ENCODE measurements at regions not wholly inside any gene's neighbourhood (a gene's known extent, or its start where the extent isn't known, plus 50 kb on each side); places are given as distances from the start of the nearest gene placed in this dataset.
"Not testable (repeated sequence)": the region's sequence is repeated elsewhere in the genome, so short reads cannot be mapped to it uniquely, and the experiment has no call there.

GRCh38 chr12:97666263-97666662 is 203.7 kb downstream of the RMST start:
- Histone ChIP-seq H3K27me3 (ENCODE audit: insufficient read depth, low read length) (no peaks in the 10 kb centered on the region), H3K9me3 (ENCODE audit: low read depth, low read length) (no peaks in the 10 kb centered on the region), H3K4me3 (ENCODE audit: low read length) (no peak overlapping the region), H3K4me1 (ENCODE audit: insufficient read depth, low read length) (no peaks in the 10 kb centered on the region)

DNA sequence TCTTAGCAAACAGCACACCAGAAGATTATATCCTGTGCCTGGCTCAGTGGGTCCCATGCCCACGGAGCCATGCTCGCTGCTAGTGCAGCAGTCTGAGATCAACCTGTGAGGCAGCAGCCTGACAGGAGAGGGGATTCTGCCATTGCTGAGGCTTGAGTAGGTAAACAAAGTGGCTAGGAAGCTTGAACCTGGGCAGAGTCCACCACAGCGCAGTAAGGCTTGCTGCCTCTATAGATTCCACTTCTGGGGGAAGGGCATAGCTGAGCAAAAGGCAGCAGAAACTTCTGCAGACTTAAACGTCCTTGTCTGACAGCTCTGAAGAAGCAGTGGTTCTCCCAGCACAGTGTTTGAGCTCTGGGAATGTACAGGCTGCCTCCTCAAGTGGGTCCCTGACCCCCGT is 210.3 kb downstream of the RMST start:
- Histone ChIP-seq H3K4me1 (ENCODE audit: insufficient read depth, low read length) (no peaks in the 10 kb centered on the region), H3K9me3 (ENCODE audit: low read depth, low read length) (no peaks in the 10 kb centered on the region), H3K27me3 (ENCODE audit: insufficient read depth, low read length) (no peaks in the 10 kb centered on the region), H3K4me3 (ENCODE audit: low read length) (no peak overlapping the region)

DNA sequence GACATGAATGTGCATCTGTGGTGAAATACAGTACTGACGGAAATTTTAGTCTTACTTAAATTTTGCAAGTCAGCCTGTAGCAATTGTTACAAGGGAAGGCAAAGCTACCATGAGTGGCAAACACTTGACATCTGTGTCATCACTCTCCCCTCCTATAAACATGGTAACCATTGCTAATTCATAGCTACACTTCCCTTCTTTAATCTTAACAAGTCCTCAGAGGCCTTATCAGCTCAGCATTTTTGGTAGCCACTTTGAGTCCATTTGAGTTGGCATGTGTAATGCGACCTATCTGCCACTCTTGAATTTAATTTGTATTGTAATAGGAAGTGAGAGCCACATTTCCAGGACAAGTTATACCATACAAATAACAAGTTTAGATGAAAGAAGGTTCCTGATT is 218.1 kb downstream of the RMST start:
- Histone ChIP-seq H3K27me3 (ENCODE audit: insufficient read depth, low read length) (no peaks in the 10 kb centered on the region), H3K4me3 (ENCODE audit: low read length) (no peak overlapping the region), H3K4me1 (ENCODE audit: insufficient read depth, low read length) (no peaks in the 10 kb centered on the region), H3K9me3 (ENCODE audit: low read depth, low read length) (no peaks in the 10 kb centered on the region)

DNA sequence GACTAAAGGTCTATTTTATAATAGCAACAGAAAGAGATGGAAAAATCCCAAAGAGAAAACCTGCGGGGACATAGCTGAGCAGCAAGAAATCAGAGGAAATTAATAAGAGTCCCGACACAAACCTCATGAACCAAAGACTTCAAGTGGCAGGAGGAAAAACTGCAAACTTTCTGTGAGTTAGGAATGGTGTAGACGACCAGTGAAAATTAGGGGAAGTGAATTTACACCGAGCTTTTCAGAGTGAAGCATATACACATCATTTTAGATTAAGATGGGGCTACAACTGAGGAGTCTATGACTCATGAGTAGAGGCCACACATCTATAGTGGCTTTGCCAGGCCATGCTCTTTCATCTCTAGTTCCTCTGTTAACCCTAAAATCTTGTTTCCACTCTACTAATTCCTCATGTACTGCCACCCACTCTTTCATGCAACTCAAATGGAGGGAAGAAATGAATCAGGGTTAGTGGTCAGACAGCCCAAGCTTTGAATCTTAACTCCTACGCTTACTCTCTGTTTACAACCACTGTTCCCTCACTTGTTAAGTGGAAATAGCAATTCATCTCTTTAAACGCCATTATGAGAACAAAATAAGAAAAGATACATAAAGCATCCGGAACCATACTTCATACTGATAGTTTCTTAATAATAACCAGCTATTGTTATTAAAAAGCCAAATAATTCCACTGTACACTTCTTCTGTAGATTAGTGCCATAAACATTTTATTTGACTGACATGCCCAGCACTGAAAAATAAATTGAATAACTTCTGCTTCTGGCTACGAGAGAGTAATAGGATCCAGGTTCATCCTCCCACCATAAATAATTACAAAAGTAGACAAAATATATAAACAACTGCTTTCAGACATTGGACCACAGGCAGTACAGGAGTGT is 219.3 kb downstream of the RMST start:
- H3K4me3 ChIP-seq (ENCODE audit: low read length) = no peak overlapping the region
- H3K4me1 ChIP-seq (ENCODE audit: insufficient read depth, low read length) = no peaks in the 10 kb centered on the region
- H3K27me3 ChIP-seq (ENCODE audit: insufficient read depth, low read length) = no peaks in the 10 kb centered on the region
- no peaks in the 10 kb centered on the region for H3K9me3 ChIP-seq (ENCODE audit: low read depth, low read length)

- no peaks in the 10 kb centered on the region for H3K9me3 ChIP-seq (ENCODE audit: low read depth, low read length)
- no peaks in the 10 kb centered on the region for H3K27me3 ChIP-seq (ENCODE audit: insufficient read depth, low read length)
- H3K4me1 ChIP-seq (ENCODE audit: insufficient read depth, low read length) = no peaks in the 10 kb centered on the region
- no peak overlapping the region for H3K4me3 ChIP-seq (ENCODE audit: low read length)
Measured at GRCh38 chr12:97685360-97685759, 222.8 kb downstream of the RMST start.

GRCh38 chr12:97701901-97702300 is 239.3 kb downstream of the RMST start:
- H3K4me1 ChIP-seq (ENCODE audit: insufficient read depth, low read length) = no peaks in the 10 kb centered on the region
- H3K27me3 ChIP-seq (ENCODE audit: insufficient read depth, low read length) = no peaks in the 10 kb centered on the region
- no peak overlapping the region for H3K4me3 ChIP-seq (ENCODE audit: low read length)
- H3K9me3 ChIP-seq (ENCODE audit: low read depth, low read length) = no peaks in the 10 kb centered on the region

DNA sequence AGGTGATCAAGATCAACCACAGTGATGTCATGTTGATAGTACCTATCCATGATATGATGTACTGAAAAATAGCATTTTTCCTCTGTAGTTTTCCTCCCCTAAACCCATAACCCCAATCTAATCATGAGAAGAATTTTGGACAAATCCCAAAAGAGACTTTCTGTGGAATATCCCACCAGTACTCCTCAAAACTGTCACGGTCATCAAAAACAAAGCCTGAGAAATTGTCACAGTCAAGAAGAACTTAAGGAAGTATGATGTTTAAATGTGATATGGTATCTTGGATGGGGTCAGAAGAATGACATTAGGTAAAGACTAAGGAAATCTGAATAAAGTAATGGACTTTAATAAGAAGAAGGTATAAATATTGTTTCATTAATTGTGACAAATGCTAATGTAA is 248.8 kb downstream of the RMST start:
- Histone ChIP-seq H3K4me3 (ENCODE audit: low read length) (no peak overlapping the region), H3K9me3 (ENCODE audit: low read depth, low read length) (no peaks in the 10 kb centered on the region), H3K4me1 (ENCODE audit: insufficient read depth, low read length) (no peaks in the 10 kb centered on the region), H3K27me3 (ENCODE audit: insufficient read depth, low read length) (no peaks in the 10 kb centered on the region)

DNA sequence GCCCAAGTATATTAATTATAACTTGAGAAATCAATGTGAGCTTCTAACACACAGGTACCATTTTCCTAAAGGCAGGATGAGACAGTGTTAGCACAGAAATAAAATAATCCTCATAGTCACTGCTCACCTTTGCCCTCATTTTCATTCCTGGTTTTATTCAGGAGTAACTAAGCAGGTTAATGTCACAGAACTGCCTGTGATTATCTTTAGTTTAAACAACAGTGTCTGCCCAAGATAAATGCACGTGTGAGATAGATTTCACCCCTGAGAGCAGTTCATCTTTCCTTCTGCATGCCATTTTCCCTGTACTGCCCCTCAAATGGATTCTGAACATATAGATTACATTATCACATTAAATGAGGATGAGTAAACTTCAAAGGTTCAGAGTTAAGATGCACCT is 250.7 kb downstream of the RMST start:
- no peaks in the 10 kb centered on the region for H3K4me1 ChIP-seq (ENCODE audit: insufficient read depth, low read length)
- H3K27me3 ChIP-seq (ENCODE audit: insufficient read depth, low read length) = no peaks in the 10 kb centered on the region
- no peaks in the 10 kb centered on the region for H3K9me3 ChIP-seq (ENCODE audit: low read depth, low read length)
- H3K4me3 ChIP-seq (ENCODE audit: low read length) = no peak overlapping the region

DNA sequence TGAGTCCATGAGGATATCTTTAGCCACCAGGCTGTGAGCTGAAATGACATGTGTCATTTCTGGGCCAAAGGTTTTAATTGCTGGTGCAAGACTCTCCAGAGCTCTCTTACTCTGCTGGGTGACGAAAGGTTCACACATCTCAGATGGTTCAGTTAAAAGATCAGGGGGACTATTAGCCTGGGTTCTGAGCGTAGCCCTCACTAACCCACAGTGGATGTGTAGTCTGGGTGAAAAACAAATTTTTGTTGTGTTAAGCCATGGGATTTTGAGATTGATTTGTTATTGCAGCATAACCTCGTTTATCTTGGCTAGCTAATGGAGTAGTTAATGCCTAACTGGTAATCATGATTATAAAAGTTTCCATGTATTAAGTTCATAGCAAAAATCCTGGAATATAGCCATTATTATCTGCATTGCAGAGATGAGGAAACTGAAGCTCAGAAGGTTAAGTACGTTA is 251.5 kb downstream of the RMST start:
- Histone ChIP-seq H3K27me3 (ENCODE audit: insufficient read depth, low read length) (no peaks in the 10 kb centered on the region), H3K9me3 (ENCODE audit: low read depth, low read length) (no peaks in the 10 kb centered on the region), H3K4me1 (ENCODE audit: insufficient read depth, low read length) (no peaks in the 10 kb centered on the region), H3K4me3 (ENCODE audit: low read length) (no peak overlapping the region)

DNA sequence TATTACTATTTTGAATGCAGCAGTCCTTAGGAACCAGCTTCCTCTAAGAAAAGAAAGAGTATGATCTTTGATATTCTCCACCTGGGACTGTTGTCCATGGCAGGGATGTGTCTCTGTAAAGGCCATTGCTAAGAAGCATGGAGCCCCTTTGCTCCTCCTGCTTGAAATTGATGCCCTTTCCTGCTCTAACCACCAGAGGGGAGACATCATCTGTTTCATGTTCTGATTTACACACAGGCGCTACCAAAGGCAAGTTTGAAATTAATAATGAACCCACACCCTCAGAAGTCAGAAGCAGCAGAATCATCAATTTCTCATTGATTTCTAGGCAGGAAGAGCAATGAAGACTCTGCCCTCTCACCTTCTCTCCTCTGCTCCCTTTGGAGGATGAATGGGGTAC is 253.8 kb downstream of the RMST start:
- Histone ChIP-seq H3K4me3 (ENCODE audit: low read length) (no peak overlapping the region), H3K27me3 (ENCODE audit: insufficient read depth, low read length) (no peaks in the 10 kb centered on the region), H3K4me1 (ENCODE audit: insufficient read depth, low read length) (no peaks in the 10 kb centered on the region), H3K9me3 (ENCODE audit: low read depth, low read length) (no peaks in the 10 kb centered on the region)

DNA sequence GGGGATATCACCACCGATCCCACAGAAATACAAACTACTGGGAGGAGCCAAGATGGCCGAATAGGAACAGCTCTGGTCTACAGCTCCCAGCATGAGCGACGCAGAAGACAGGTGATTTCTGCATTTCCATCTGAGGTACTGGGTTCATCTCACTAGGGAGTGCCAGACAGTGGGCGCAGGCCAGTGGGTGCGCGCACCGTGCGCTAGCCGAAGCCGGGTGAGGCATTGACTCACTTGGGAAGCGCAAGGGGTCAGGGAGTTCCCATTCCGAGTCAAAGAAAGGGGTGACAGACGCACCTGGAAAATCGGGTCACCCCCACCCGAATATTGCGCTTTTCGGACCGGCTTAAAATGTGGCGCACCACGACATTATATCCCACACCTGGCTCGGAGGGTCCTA is 261.2 kb downstream of the RMST start:
- not testable (repeated sequence) for H3K27me3 ChIP-seq (ENCODE audit: insufficient read depth, low read length); H3K9me3 ChIP-seq (ENCODE audit: low read depth, low read length); H3K4me3 ChIP-seq (ENCODE audit: low read length); H3K4me1 ChIP-seq (ENCODE audit: insufficient read depth, low read length)

DNA sequence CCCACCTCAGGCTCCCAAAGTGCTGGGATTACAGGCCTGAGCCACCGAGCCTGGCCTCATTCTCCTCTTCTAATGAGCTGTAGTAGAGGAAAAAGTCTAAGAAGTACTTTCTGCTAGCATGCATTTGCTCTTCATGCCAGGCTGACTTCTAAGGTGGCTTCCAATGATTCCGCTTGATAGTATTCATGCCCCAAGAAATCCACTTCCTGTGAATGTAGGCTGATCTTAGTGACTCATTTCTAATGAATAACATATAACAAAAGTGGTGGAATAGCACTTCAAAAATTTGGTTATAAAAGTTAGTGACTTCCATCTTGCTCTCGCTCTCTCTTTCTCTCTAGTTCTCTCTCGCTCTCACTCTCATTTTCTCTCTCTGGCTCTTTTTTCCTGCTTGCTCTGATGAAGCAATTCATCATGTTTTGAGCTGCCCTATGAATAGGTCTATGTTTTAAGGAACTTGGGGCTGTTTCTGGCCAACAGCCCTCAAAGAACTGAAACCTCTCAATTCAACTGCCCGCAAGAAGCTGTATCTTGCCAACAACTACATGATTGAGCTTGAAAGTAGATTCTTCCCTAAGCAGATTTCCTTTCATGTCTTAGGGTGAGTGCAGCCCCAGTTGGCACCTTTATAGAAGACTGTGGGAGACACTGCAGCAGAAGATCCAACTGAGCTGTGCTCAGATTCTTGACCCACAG is 282.9 kb downstream of the RMST start:
- no peak overlapping the region for H3K4me3 ChIP-seq (ENCODE audit: low read length)
- H3K27me3 ChIP-seq (ENCODE audit: insufficient read depth, low read length) = no peaks in the 10 kb centered on the region
- no peaks in the 10 kb centered on the region for H3K9me3 ChIP-seq (ENCODE audit: low read depth, low read length)
- H3K4me1 ChIP-seq (ENCODE audit: insufficient read depth, low read length) = no peaks in the 10 kb centered on the region

DNA sequence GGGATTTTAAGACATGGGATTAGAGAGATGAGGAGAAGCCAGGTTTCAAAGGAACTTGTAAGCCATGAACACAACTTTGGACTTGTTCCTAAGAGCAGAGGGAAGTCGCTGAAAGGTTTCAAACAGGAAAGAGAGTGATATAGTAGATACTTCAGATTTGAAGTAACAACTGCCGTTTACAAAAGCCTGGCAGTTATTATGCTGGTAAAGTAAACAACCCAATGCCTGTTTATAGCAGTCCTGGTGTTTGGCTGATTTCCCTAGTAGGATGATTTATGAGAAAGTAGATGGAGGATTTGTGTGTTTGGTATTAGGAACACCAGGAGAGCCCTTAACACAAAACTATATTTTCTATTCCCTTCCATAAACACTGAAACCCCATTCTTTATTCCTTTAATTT is 285.7 kb downstream of the RMST start:
- no peaks in the 10 kb centered on the region for H3K9me3 ChIP-seq (ENCODE audit: low read depth, low read length)
- H3K4me3 ChIP-seq (ENCODE audit: low read length) = no peak overlapping the region
- H3K27me3 ChIP-seq (ENCODE audit: insufficient read depth, low read length) = no peaks in the 10 kb centered on the region
- no peaks in the 10 kb centered on the region for H3K4me1 ChIP-seq (ENCODE audit: insufficient read depth, low read length)

GRCh38 chr12:97751704-97752103 is 289.1 kb downstream of the RMST start:
- no peaks in the 10 kb centered on the region for H3K27me3 ChIP-seq (ENCODE audit: insufficient read depth, low read length)
- no peak overlapping the region for H3K4me3 ChIP-seq (ENCODE audit: low read length)
- H3K4me1 ChIP-seq (ENCODE audit: insufficient read depth, low read length) = no peaks in the 10 kb centered on the region
- no peaks in the 10 kb centered on the region for H3K9me3 ChIP-seq (ENCODE audit: low read depth, low read length)

DNA sequence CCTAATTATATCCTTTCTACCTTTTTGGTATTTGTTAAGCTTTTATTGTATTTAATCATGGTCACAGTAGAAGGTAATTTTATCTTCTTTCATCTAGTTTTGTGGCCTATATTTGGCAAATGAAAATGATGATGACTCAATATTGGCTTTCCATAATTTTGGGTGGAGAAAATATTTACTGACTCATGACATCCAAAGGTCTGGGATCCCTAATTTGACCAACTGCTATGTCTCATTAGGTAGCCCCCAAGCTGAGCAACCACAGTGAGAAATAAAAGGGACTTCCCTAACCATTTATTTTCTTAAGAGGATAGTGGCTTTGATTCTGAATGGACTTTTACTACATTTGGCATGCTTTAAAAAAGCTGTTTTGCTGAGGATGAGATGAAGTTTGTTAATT is 289.5 kb downstream of the RMST start:
- H3K27me3 ChIP-seq (ENCODE audit: insufficient read depth, low read length) = no peaks in the 10 kb centered on the region
- H3K9me3 ChIP-seq (ENCODE audit: low read depth, low read length) = no peaks in the 10 kb centered on the region
- H3K4me1 ChIP-seq (ENCODE audit: insufficient read depth, low read length) = no peaks in the 10 kb centered on the region
- no peak overlapping the region for H3K4me3 ChIP-seq (ENCODE audit: low read length)

GRCh38 chr12:97753332-97753731 is 290.7 kb downstream of the RMST start:
- Histone ChIP-seq H3K27me3 (ENCODE audit: insufficient read depth, low read length) (no peaks in the 10 kb centered on the region), H3K9me3 (ENCODE audit: low read depth, low read length) (no peaks in the 10 kb centered on the region), H3K4me3 (ENCODE audit: low read length) (no peak overlapping the region), H3K4me1 (ENCODE audit: insufficient read depth, low read length) (no peaks in the 10 kb centered on the region)

Measured in mononuclear cell (primary cell).